B cell (primary cell): ENCODE measurements at regions not wholly inside any gene's neighbourhood (a gene's known extent, or its start where the extent isn't known, plus 50 kb on each side); places are given as distances from the start of the nearest gene placed in this dataset.

Experiments
- CTCF ChIP-seq: fragments of 200-600 bp; IDR thresholded peaks from one replicate; pipeline ENCODE4 v1.8.0; 2022; ENCODE audit warnings: antibody characterized with exemption, mild to moderate bottlenecking
- EZH2 ChIP-seq: IDR thresholded peaks from 2 replicates; pipeline ENCODE4 v1.6.1; 2012; ENCODE audit warnings: borderline replicate concordance, low read depth, mild to moderate bottlenecking, moderate library complexity, low read length; ENCODE audit not compliant: insufficient read depth, poor library complexity, severe bottlenecking

DNA sequence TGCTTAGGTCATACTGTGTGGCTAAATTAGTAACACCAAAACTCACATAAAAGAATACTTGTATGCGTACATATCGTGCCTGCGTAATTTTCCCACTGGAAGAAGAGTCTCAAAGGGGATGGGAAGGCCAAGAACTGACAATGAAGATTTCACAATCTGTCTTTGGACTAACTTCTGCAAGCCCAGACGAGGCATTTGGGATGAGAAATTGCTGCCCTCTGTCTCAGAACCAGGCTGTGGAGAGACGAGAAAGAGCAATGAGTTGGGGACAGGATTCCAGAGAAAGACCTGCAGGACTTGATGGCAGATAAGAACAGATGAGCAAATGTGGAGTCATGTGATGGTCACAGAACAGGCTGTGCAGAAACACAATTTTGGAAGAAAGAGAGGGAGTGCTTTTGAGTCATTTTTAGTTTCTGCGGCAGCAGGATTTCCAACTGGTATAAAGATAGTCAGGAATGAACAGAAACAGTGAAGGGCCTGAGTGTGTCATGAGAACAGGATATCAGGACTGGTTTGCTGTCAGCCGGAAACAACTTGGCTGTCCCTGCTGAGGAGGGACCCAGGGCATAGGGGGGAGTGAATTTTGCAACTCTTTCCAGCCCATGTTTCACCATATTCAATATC, 82.7 kb upstream of the CTSC start:
- TF ChIP-seq CTCF (no peak), EZH2 (no peak)
